Endothelial cell of hepatic sinusoid (primary cell): ENCODE measurements at regions not wholly inside any gene's neighbourhood (a gene's known extent, or its start where the extent isn't known, plus 50 kb on each side); places are given as distances from the start of the nearest gene placed in this dataset.

Source experiments
- in situ Hi-C: cut with HindIII; loops from 2 replicates; pipeline ENCODE4 v1.10.0; 2017; ENCODE audit warnings: low sequenced_read_pairs

- in situ Hi-C loops: no loop called here
Measured at GRCh38 chr5:85813146-85813545, 804.6 kb upstream of the COX7C start.

GRCh38 chr5:85814596-85814995 is 803.1 kb upstream of the COX7C start:
- in situ Hi-C loops: no loop called here

GRCh38 chr5:85823462-85824426 is 794.0 kb upstream of the COX7C start:
- in situ Hi-C loops: no loop called here

GRCh38 chr5:85838781-85839180 is 779.0 kb upstream of the COX7C start:
- in situ Hi-C loops: no loop called here

- in situ Hi-C loops: no loop called here
Measured at GRCh38 chr5:85841653-85842052, 776.1 kb upstream of the COX7C start.

- in situ Hi-C loops: no loop called here
Measured at GRCh38 chr5:85843535-85843934, 774.2 kb upstream of the COX7C start.

GRCh38 chr5:85849411-85849810 is 768.3 kb upstream of the COX7C start:
- in situ Hi-C loops: no loop called here

GRCh38 chr5:85865296-85865695 is 752.4 kb upstream of the COX7C start:
- in situ Hi-C loops: loop anchor here (5.0 kb wide), 1 partner anchor 63 kb away; no protein-coding TSS in a partner anchor

GRCh38 chr5:85868070-85868469 is 749.7 kb upstream of the COX7C start:
- in situ Hi-C loops: loop anchor here (5.0 kb wide), 1 partner anchor 66 kb away; no protein-coding TSS in a partner anchor

- in situ Hi-C loops: no loop called here
Measured at GRCh38 chr5:85893996-85894395, 723.7 kb upstream of the COX7C start.

GRCh38 chr5:85896514-85896913 is 721.2 kb upstream of the COX7C start:
- in situ Hi-C loops: no loop called here

- in situ Hi-C loops: no loop called here
Measured at GRCh38 chr5:85906460-85906859, 711.3 kb upstream of the COX7C start.

- in situ Hi-C loops: no loop called here
Measured at GRCh38 chr5:85910335-85910734, 707.4 kb upstream of the COX7C start.

GRCh38 chr5:85920984-85921383 is 696.8 kb upstream of the COX7C start:
- in situ Hi-C loops: no loop called here

GRCh38 chr5:85921590-85921989 is 696.2 kb upstream of the COX7C start:
- in situ Hi-C loops: no loop called here

GRCh38 chr5:85927632-85928031 is 690.1 kb upstream of the COX7C start:
- in situ Hi-C loops: no loop called here

GRCh38 chr5:85929713-85930112 is 688.0 kb upstream of the COX7C start:
- in situ Hi-C loops: no loop called here

GRCh38 chr5:85931220-85931619 is 686.5 kb upstream of the COX7C start:
- in situ Hi-C loops: no loop called here

GRCh38 chr5:85938201-85938600 is 679.5 kb upstream of the COX7C start:
- in situ Hi-C loops: no loop called here

- in situ Hi-C loops: no loop called here
Measured at GRCh38 chr5:85951707-85952210, 666.0 kb upstream of the COX7C start.

- in situ Hi-C loops: no loop called here
Measured at GRCh38 chr5:85952680-85953079, 665.1 kb upstream of the COX7C start.

GRCh38 chr5:85967681-85968080 is 650.1 kb upstream of the COX7C start:
- in situ Hi-C loops: no loop called here
